ENCODE measurements at regions not wholly inside any gene's neighbourhood (a gene's known extent, or its start where the extent isn't known, plus 50 kb on each side); places are given as distances from the start of the nearest gene placed in this dataset.
A peak's percentile ranks its signal among the peaks of the same experiment; 100 is the strongest.

GRCh38 chr2:100627330-100628300 lies 64.8 kb downstream of the PDCL3 start:
- DNase-seq, result no peak
- no peak overlapping the region for H3K4me3 ChIP-seq (replicated peaks in 1 of 3)
- H3K4me1 ChIP-seq, result peaks cover 12 to 20% of the 10 kb centered on the region in 2 donors
- H3K27ac ChIP-seq, result no peak overlapping the region
- no peaks in the 10 kb centered on the region for H3K27me3 ChIP-seq
- H3K9me3 ChIP-seq, result no peaks in the 10 kb centered on the region
- no peaks in the 10 kb centered on the region for H3K36me3 ChIP-seq
- intact Hi-C loops (cut with DNase I), result no loop called here
- 67 to 86% methylated on average over 13 of the region's 13 CpGs for WGBS, 2 donors
- TF ChIP-seq CTCF (IDR thresholded peaks at IDR 0.05) (no peak), POLR2A (IDR thresholded peaks at IDR 0.05) (no peak)

GRCh38 chr2:100628506-100628905 lies 65.7 kb downstream of the PDCL3 start:
- DNase-seq, result no peak

GRCh38 chr2:100629309-100629708 lies 66.5 kb downstream of the PDCL3 start:
- no peaks in the 10 kb centered on the region for H3K36me3 ChIP-seq
- no peaks in the 10 kb centered on the region for H3K27me3 ChIP-seq
- no peak for TF ChIP-seq POLR2A (IDR thresholded peaks at IDR 0.05)
- TF ChIP-seq CTCF (IDR thresholded peaks at IDR 0.05), result no peak
- 96 to 98% methylated on average over 5 of the region's 5 CpGs for WGBS, 2 donors
- intact Hi-C loops (cut with DNase I), result no loop called here
- H3K27ac ChIP-seq, result no peak overlapping the region
- H3K4me1 ChIP-seq, result peaks cover 16 to 23% of the 10 kb centered on the region in 2 donors
- H3K4me3 ChIP-seq (replicated peaks in 1 of 3), result no peak overlapping the region
- H3K9me3 ChIP-seq, result no peaks in the 10 kb centered on the region
- DNase-seq, result no peak

More at GRCh38 chr2:100628506-100628905, 65.7 kb downstream of the PDCL3 start:
- Histone ChIP-seq H3K9me3 (no peaks in the 10 kb centered on the region), H3K4me1 (peaks cover 16 to 23% of the 10 kb centered on the region in 2 donors), H3K4me3 (replicated peaks in 1 of 3) (no peak overlapping the region), H3K36me3 (no peaks in the 10 kb centered on the region), H3K27me3 (no peaks in the 10 kb centered on the region), H3K27ac (no peak overlapping the region)
- 71 to 94% methylated on average over 7 to 13 of the region's 13 CpGs for WGBS, 2 donors
- no peak for TF ChIP-seq POLR2A (IDR thresholded peaks at IDR 0.05)
- TF ChIP-seq CTCF (IDR thresholded peaks at IDR 0.05), result no peak
- intact Hi-C loops (cut with DNase I), result no loop called here

- Histone ChIP-seq H3K4me1 (peaks cover 16 to 23% of the 10 kb centered on the region in 2 donors), H3K27ac (no peak overlapping the region), H3K36me3 (no peaks in the 10 kb centered on the region), H3K4me3 (replicated peaks in 1 of 3) (no peak overlapping the region), H3K27me3 (no peaks in the 10 kb centered on the region), H3K9me3 (no peaks in the 10 kb centered on the region)
- no peak for DNase-seq
- 86 to 91% methylated on average over 8 of the region's 8 CpGs for WGBS, 2 donors
- no peak for TF ChIP-seq POLR2A (IDR thresholded peaks at IDR 0.05)
- TF ChIP-seq CTCF (IDR thresholded peaks at IDR 0.05), result no peak
- intact Hi-C loops (cut with DNase I), result no loop called here
Observed at GRCh38 chr2:100630473-100630977, 67.7 kb downstream of the PDCL3 start.

- H3K4me1 ChIP-seq, result peaks cover 16 to 17% of the 10 kb centered on the region in 2 donors
- no peak for TF ChIP-seq POLR2A (IDR thresholded peaks at IDR 0.05)
- no peak for TF ChIP-seq CTCF (IDR thresholded peaks at IDR 0.05)
- no peaks in the 10 kb centered on the region for H3K27me3 ChIP-seq
- 40 to 52% methylated on average over 7 of the region's 7 CpGs for WGBS, 2 donors
- DNase-seq, result peak; percentile 82 to 87
- no peak overlapping the region for H3K4me3 ChIP-seq (replicated peaks in 1 of 3)
- H3K27ac ChIP-seq, result peak overlapping the region in 2 of 3 donors; percentile 9 to 33
- intact Hi-C loops (cut with DNase I), result no loop called here
- no peaks in the 10 kb centered on the region for H3K36me3 ChIP-seq
- H3K9me3 ChIP-seq, result no peaks in the 10 kb centered on the region
Observed at GRCh38 chr2:100632037-100632436, 69.2 kb downstream of the PDCL3 start.
